ENCODE measurements at regions not wholly inside any gene's neighbourhood (a gene's known extent, or its start where the extent isn't known, plus 50 kb on each side); places are given as distances from the start of the nearest gene placed in this dataset.

DNA sequence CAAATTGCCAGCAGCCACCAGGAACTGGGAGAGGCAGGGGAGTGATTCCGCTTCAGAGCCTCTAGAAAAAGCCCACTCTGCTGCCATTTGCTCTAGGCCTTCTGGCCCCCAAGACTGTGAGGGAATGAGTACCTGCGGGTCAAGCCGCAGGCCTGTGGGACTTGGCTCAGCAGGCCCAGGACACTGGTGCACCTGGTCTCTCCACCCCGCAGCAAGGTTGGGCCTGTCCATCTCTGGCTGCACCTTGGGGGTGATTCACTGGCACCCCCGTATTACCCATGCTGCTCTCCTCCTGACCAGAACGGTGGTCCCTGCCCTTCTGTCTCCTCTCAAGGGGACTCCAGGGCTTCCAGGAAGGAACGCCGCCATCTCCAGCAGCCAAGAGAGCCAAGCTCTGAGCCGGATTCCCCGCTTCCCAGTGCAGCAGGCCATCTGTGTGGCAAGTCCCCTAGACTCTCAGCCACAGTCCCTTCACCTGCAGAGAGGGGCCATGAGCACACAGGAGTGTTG lies 78.4 kb upstream of the OLFM1 start:
- no peak for DNase-seq
- no peak overlapping the region for H3K4me3 ChIP-seq
- no peaks in the 10 kb centered on the region for H3K9me3 ChIP-seq (replicated peaks in 1 of 3)
- no peaks in the 10 kb centered on the region for H3K36me3 ChIP-seq (replicated peaks in 1 of 2)
- H3K4me1 ChIP-seq (replicated peaks in 1 of 2), result no peaks in the 10 kb centered on the region
- no peak overlapping the region for H3K27ac ChIP-seq
- TF ChIP-seq, protein P1, sequence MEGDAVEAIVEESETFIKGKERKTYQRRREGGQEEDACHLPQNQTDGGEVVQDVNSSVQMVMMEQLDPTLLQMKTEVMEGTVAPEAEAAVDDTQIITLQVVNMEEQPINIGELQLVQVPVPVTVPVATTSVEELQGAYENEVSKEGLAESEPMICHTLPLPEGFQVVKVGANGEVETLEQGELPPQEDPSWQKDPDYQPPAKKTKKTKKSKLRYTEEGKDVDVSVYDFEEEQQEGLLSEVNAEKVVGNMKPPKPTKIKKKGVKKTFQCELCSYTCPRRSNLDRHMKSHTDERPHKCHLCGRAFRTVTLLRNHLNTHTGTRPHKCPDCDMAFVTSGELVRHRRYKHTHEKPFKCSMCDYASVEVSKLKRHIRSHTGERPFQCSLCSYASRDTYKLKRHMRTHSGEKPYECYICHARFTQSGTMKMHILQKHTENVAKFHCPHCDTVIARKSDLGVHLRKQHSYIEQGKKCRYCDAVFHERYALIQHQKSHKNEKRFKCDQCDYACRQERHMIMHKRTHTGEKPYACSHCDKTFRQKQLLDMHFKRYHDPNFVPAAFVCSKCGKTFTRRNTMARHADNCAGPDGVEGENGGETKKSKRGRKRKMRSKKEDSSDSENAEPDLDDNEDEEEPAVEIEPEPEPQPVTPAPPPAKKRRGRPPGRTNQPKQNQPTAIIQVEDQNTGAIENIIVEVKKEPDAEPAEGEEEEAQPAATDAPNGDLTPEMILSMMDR (IDR thresholded peaks at IDR 0.05), result no peak
- no peak for TF ChIP-seq POLR2A (IDR thresholded peaks at IDR 0.05)
- 88 to 100% (median 93%) methylated on average over 5 to 10 of the region's 10 CpGs for WGBS, 4 donors
- intact Hi-C loops (cut with DNase I), result no loop called here
- no peaks in the 10 kb centered on the region for H3K27me3 ChIP-seq

DNA sequence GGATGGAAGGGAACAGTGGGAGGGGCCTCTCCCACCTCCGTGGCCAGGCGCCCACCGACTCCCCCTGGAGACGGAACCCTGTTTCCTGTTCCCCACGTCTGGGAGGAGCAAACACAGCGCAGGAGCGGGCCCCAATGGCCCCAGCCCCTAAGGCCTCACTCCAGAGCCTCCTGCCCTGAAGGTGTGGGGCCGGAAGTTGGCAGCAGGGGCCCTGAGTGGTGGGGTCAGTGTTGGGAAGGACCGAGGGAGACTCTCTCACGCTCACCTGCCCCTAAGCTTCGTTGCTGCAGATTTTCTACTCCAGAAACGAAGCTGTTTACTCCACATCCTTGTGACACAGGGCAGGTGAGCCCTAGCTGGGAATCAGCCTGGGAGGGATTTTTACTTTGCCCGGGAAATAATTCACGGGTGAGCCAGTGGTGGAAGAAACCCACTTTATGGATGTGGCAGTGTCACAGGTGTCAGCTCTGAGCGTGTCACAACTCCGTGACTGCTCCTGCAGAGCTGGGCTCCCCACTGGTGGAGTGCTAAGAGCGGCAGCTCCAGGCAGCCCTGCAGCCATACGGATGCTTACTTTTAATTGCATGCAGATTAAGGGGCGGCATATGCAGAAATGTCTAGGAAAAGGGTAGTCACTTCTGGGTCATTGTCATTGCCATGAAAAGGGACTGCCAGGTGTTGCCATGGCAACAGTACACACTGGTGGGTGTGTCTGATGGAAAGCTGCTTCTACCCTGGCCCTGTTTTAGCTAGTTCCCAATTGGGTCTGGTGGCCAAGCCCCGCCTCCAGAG lies 77.5 kb upstream of the OLFM1 start:
- intact Hi-C loops (cut with DNase I), result no loop called here
- H3K27me3 ChIP-seq, result no peaks in the 10 kb centered on the region
- H3K27ac ChIP-seq, result no peak overlapping the region
- 78 to 89% (median 87%) methylated on average over 13 to 20 of the region's 20 CpGs for WGBS, 4 donors
- no peak for DNase-seq
- no peaks in the 10 kb centered on the region for H3K9me3 ChIP-seq (replicated peaks in 1 of 3)
- no peak overlapping the region for H3K4me3 ChIP-seq
- no peak for TF ChIP-seq POLR2A (IDR thresholded peaks at IDR 0.05)
- TF ChIP-seq, protein P1 (IDR thresholded peaks at IDR 0.05), result no peak
- H3K36me3 ChIP-seq (replicated peaks in 1 of 2), result no peaks in the 10 kb centered on the region
- H3K4me1 ChIP-seq (replicated peaks in 1 of 2), result no peaks in the 10 kb centered on the region

GRCh38 chr9:135010586-135010860 lies 76.9 kb upstream of the OLFM1 start:
- Histone ChIP-seq H3K36me3 (replicated peaks in 1 of 2) (no peaks in the 10 kb centered on the region), H3K27ac (no peak overlapping the region), H3K27me3 (no peaks in the 10 kb centered on the region), H3K4me3 (no peak overlapping the region), H3K4me1 (replicated peaks in 1 of 2) (no peaks in the 10 kb centered on the region), H3K9me3 (replicated peaks in 1 of 3) (no peaks in the 10 kb centered on the region)
- intact Hi-C loops (cut with DNase I), result no loop called here
- TF ChIP-seq, protein P1 (IDR thresholded peaks at IDR 0.05), result no peak
- TF ChIP-seq POLR2A (IDR thresholded peaks at IDR 0.05), result no peak
- DNase-seq, result no peak
- WGBS, 4 donors, result 86 to 100% (median 94%) methylated on average over 3 of the region's 3 CpGs

- Histone ChIP-seq H3K4me1 (replicated peaks in 1 of 2) (no peaks in the 10 kb centered on the region), H3K27me3 (no peaks in the 10 kb centered on the region), H3K4me3 (no peak overlapping the region), H3K27ac (no peak overlapping the region), H3K36me3 (replicated peaks in 1 of 2) (no peaks in the 10 kb centered on the region), H3K9me3 (replicated peaks in 1 of 3) (no peaks in the 10 kb centered on the region)
- no peak for DNase-seq
- WGBS, 4 donors, result 78 to 94% (median 82%) methylated on average over 4 to 8 of the region's 8 CpGs
- TF ChIP-seq, protein P1 (IDR thresholded peaks at IDR 0.05), result no peak
- no peak for TF ChIP-seq POLR2A (IDR thresholded peaks at IDR 0.05)
- intact Hi-C loops (cut with DNase I), result no loop called here
These were observed 76.5 kb upstream of the OLFM1 start for GRCh38 chr9:135010921-135011320.
